Uterus (tissue), 3 donors: ENCODE measurements at regions not wholly inside any gene's neighbourhood (a gene's known extent, or its start where the extent isn't known, plus 50 kb on each side); places are given as distances from the start of the nearest gene placed in this dataset.

Source experiments
- DNase-seq, 2 donors: peaks; one replicate each; pipeline ENCODE4 v3.0.0-alpha.2; 2019 to 2020
- H3K27ac ChIP-seq, 2 donors: fragments of 200-600 bp; sonication (generic); 1 replicate in 1 of 2; 2 replicates in 1 of 2; pipeline ENCODE4 v1.5.1; 2016 to 2018
- H3K27me3 ChIP-seq, 2 donors: fragments of 200-600 bp; sonication (generic); one replicate each; pipeline ENCODE4 v1.5.1; 2018 to 2019; ENCODE audit warnings: control low read depth in 1 of 2
- H3K36me3 ChIP-seq, 2 donors: fragments of 200-600 bp; sonication (generic); one replicate each; pipeline ENCODE4 v1.5.1; 2019; ENCODE audit warnings: control low read depth in 1 of 2
- H3K4me1 ChIP-seq, 2 donors: fragments of 200-600 bp; sonication (generic); one replicate each; pipeline ENCODE4 v1.5.1; 2018 to 2019; ENCODE audit warnings: control low read depth in 1 of 2
- H3K4me3 ChIP-seq, 2 donors: fragments of 200-600 bp; sonication (generic); 1 replicate in 1 of 2; 2 replicates in 1 of 2; pipeline ENCODE4 v1.5.1; 2018 to 2019; ENCODE audit warnings: mild to moderate bottlenecking in 1 of 2
- H3K9me3 ChIP-seq, 2 donors: fragments of 200-600 bp; sonication (generic); one replicate each; pipeline ENCODE4 v1.5.1; 2019; ENCODE audit warnings: control low read depth in 1 of 2
- POLR2A ChIP-seq, 2 donors: fragments of 450-650 bp; IDR thresholded peaks; one replicate each; pipeline ENCODE4 v1.6.1; 2016; ENCODE audit warnings: antibody characterized with exemption in 2 of 2, mild to moderate bottlenecking in 1 of 2, moderate library complexity in 1 of 2
- intact Hi-C: fragments of 100-400 bp; cut with DNase I; formaldehyde crosslinking; loops from one replicate; pipeline ENCODE4 v1.15.1; 2023; ENCODE audit warnings: low total_unique reads
- TF ChIP-seq, protein P1 (sequence below), 4 experiments: fragments of 200-600 bp in 2 of 4; fragments of 450-650 bp in 2 of 4; sonication (generic) in 2 of 4; IDR thresholded peaks; one replicate each; pipeline ENCODE4 v1.5.1; 2016 to 2019; ENCODE audit warnings: antibody characterized with exemption in 4 of 4, mild to moderate bottlenecking in 2 of 4, moderate library complexity in 1 of 4
- donor health status: DM: yes; HTN: yes; CAD: no.

DNA sequence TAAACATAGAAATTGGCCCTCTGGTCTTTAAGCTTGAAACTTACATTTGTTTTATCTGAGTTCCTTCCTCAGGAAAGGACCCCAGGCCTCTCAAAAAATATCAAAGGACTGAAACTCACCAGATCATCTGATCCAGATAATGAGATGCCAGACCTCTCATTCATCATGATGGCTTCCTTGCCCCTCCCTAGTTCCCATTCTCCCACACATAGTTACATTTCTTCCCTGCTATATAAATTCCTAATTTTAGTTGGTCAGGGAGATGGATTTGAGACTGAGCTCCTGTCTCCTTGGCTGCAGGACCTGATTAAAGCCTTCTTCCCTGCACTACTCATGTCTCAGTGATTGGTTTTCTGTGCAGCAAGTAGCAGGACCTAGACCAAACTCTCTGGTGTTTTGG lies 119.4 kb upstream of the SPIN1 start:
- no peaks in the 10 kb centered on the region for H3K36me3 ChIP-seq
- no peaks in the 10 kb centered on the region for H3K27me3 ChIP-seq
- no peak overlapping the region for H3K4me3 ChIP-seq
- no peaks in the 10 kb centered on the region for H3K9me3 ChIP-seq
- no peak overlapping the region for H3K27ac ChIP-seq
- H3K4me1 ChIP-seq: no peaks in the 10 kb centered on the region
- DNase-seq: no peak
- TF ChIP-seq, protein P1, sequence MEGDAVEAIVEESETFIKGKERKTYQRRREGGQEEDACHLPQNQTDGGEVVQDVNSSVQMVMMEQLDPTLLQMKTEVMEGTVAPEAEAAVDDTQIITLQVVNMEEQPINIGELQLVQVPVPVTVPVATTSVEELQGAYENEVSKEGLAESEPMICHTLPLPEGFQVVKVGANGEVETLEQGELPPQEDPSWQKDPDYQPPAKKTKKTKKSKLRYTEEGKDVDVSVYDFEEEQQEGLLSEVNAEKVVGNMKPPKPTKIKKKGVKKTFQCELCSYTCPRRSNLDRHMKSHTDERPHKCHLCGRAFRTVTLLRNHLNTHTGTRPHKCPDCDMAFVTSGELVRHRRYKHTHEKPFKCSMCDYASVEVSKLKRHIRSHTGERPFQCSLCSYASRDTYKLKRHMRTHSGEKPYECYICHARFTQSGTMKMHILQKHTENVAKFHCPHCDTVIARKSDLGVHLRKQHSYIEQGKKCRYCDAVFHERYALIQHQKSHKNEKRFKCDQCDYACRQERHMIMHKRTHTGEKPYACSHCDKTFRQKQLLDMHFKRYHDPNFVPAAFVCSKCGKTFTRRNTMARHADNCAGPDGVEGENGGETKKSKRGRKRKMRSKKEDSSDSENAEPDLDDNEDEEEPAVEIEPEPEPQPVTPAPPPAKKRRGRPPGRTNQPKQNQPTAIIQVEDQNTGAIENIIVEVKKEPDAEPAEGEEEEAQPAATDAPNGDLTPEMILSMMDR (IDR thresholded peaks at IDR 0.05): no peak
- no peak for TF ChIP-seq POLR2A (IDR thresholded peaks at IDR 0.05)
- intact Hi-C loops: no loop called here

DNA sequence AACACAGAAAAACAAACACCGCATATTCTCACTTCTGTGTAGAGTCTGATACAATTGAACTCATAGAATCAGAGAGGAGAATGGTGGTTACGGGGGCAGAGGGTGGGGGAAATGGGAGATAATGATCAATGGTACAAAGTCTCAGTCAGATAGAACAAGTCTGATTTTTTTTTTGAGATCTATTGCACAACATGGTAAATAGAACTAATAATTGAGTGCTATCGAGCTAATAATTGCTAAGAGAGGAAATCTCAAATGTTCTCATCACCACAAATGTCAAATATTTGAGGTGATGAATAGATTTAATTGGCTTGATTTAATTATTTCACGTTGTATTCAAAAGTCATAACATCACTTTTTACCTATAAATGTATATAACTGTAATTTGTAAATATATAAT lies 121.0 kb upstream of the SPIN1 start:
- no peaks in the 10 kb centered on the region for H3K9me3 ChIP-seq
- no peaks in the 10 kb centered on the region for H3K4me1 ChIP-seq
- H3K27ac ChIP-seq: no peak overlapping the region
- H3K36me3 ChIP-seq: no peaks in the 10 kb centered on the region
- no peak for DNase-seq
- no peak for TF ChIP-seq POLR2A (IDR thresholded peaks at IDR 0.05)
- TF ChIP-seq, protein P1 (IDR thresholded peaks at IDR 0.05): no peak
- intact Hi-C loops: no loop called here
- no peak overlapping the region for H3K4me3 ChIP-seq
- no peaks in the 10 kb centered on the region for H3K27me3 ChIP-seq

DNA sequence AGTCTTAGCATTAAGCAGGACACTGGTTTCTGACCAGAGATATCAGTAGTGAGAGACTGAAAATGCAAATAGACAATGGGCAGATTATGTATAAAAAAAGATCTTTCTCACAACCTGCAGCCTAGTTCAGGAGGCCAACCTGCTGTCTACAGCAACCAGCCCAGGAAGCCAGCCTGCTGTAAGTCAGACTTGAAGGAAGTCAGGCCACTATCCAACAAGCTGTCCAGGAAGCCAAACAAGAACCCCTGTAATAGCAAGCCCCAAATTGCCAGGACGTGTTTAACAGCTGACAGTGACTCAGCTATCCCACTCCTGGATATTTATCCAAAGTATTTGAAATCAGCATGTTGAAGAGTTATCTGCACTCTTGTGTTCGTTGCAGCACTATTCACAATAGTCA lies 121.8 kb upstream of the SPIN1 start:
- DNase-seq: no peak
- no peak overlapping the region for H3K4me3 ChIP-seq
- H3K36me3 ChIP-seq: no peaks in the 10 kb centered on the region
- no peaks in the 10 kb centered on the region for H3K27me3 ChIP-seq
- intact Hi-C loops: no loop called here
- H3K9me3 ChIP-seq: no peaks in the 10 kb centered on the region
- H3K27ac ChIP-seq: no peak overlapping the region
- no peaks in the 10 kb centered on the region for H3K4me1 ChIP-seq
- TF ChIP-seq, protein P1 (IDR thresholded peaks at IDR 0.05): no peak
- no peak for TF ChIP-seq POLR2A (IDR thresholded peaks at IDR 0.05)

GRCh38 chr9:88259001-88259400 lies 120.7 kb upstream of the SPATA31C2 start:
- intact Hi-C loops: no loop called here
- Histone ChIP-seq H3K4me3 (no peak overlapping the region), H3K36me3 (no peaks in the 10 kb centered on the region), H3K4me1 (peaks cover 0 to 9% of the 10 kb centered on the region in 2 donors), H3K27me3 (no peaks in the 10 kb centered on the region), H3K27ac (peak overlapping the region; percentile 10 to 64), H3K9me3 (no peaks in the 10 kb centered on the region)
- DNase-seq: no peak
- no peak for TF ChIP-seq POLR2A (IDR thresholded peaks at IDR 0.05)
- TF ChIP-seq, protein P1 (IDR thresholded peaks at IDR 0.05): no peak

- DNase-seq: peak; percentile 32 to 67
- Histone ChIP-seq H3K27ac (peak overlapping the region; percentile 10 to 64), H3K4me3 (no peak overlapping the region), H3K9me3 (no peaks in the 10 kb centered on the region), H3K4me1 (peaks cover 0 to 9% of the 10 kb centered on the region in 2 donors), H3K36me3 (no peaks in the 10 kb centered on the region), H3K27me3 (no peaks in the 10 kb centered on the region)
- TF ChIP-seq, protein P1 (IDR thresholded peaks at IDR 0.05): no peak
- TF ChIP-seq POLR2A (IDR thresholded peaks at IDR 0.05): no peak
- intact Hi-C loops: no loop called here
Measured at GRCh38 chr9:88258601-88259000, 120.3 kb upstream of the SPATA31C2 start.
